Activated CD4-positive, alpha-beta memory T cell treated with anti-CD3 and anti-CD28 coated beads, Interleukin-2, amount 10 ng/mL, durations not matched to agents 7 days and 5 days (primary cell): ENCODE measurements at regions not wholly inside any gene's neighbourhood (a gene's known extent, or its start where the extent isn't known, plus 50 kb on each side); places are given as distances from the start of the nearest gene placed in this dataset.

Experiments
- CTCF ChIA-PET: fragments of 350-600 bp; sonication (Branson Sonifier 250); formaldehyde crosslinking; loops from one replicate; lab custom pipeline; 2021; ENCODE audit warnings: antibody characterized with exemption, inconsistent platforms; lab: Charles Lee
- POLR2A ChIA-PET: fragments of 350-600 bp; sonication (Branson Sonifier 250); formaldehyde crosslinking; loops from one replicate; lab custom pipeline; 2021; ENCODE audit warnings: antibody characterized with exemption; lab: Charles Lee
- DNase-seq: peaks from one replicate; pipeline ENCODE4 v3.0.0-alpha.2; 2020
- H3K27ac Mint-ChIP-seq: one replicate; pipeline ENCODE4 v1.8.0; 2021; ENCODE audit warnings: mild to moderate bottlenecking, mixed read lengths
- H3K27me3 Mint-ChIP-seq: one replicate; pipeline ENCODE4 v1.8.0; 2021; ENCODE audit warnings: mixed read lengths
- H3K36me3 Mint-ChIP-seq: one replicate; pipeline ENCODE4 v1.8.0; 2021; ENCODE audit warnings: low read depth, mixed read lengths
- H3K4me1 Mint-ChIP-seq: one replicate; pipeline ENCODE4 v1.8.0; 2021; ENCODE audit warnings: mixed read lengths
- H3K4me3 Mint-ChIP-seq: one replicate; pipeline ENCODE4 v1.8.0; 2021; ENCODE audit warnings: mild to moderate bottlenecking, mixed read lengths
- H3K9me3 Mint-ChIP-seq: one replicate; pipeline ENCODE4 v1.8.0; 2021; ENCODE audit warnings: mixed read lengths

DNA sequence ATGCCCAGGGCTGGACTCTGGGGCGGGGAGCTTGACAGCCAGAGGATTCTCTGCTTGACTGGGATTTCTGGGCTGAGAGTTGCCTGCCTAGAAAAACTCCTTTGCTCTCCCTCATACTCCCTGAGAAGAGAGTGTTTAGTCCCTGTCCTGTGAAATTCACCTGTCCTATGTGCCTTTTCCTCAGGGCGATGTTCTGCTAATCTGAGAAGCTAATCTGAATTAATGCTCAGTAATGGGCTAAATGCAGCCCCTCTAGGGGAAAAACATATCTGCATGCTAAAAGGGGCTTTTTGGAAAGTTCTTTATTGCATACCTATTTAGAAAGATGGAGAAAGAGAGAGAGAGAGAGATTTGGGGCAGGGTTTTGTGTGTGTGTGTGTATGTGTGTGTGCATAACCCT, 454.4 kb downstream of the GATA3 start:
- peaks cover 14% of the 10 kb centered on the region for H3K27me3 Mint-ChIP-seq
- ChIA-PET CTCF (no interaction called here), POLR2A (no interaction called here)
- no peaks in the 10 kb centered on the region for H3K36me3 Mint-ChIP-seq
- no peaks in the 10 kb centered on the region for H3K4me1 Mint-ChIP-seq
- H3K27ac Mint-ChIP-seq: no peak overlapping the region
- H3K9me3 Mint-ChIP-seq: no peaks in the 10 kb centered on the region
- H3K4me3 Mint-ChIP-seq: no peak overlapping the region
- DNase-seq: no peak

DNA sequence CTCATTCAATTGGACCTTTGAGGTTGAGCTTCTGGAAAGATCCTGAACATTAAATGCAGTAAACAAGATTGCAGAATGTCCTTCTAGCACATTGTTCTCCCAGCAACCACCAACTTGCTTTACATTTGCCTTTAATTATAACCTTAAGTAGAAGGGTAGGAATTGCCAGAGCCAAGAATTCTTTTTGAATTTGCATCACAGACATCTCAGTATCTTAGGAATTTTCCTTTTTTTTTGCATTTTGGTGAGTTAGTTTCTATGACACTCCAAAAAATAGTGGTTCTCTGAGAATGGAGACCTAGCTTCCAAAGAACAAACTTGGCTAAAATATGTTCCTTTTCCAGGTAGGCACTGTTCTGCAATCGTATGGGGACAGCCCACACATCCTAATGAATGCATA, 456.0 kb downstream of the GATA3 start:
- Mint-ChIP-seq H3K27me3 (peaks cover 12% of the 10 kb centered on the region), H3K4me3 (no peak overlapping the region), H3K9me3 (peaks cover 2% of the 10 kb centered on the region), H3K36me3 (no peaks in the 10 kb centered on the region), H3K27ac (no peak overlapping the region), H3K4me1 (no peaks in the 10 kb centered on the region)
- no peak for DNase-seq
- ChIA-PET POLR2A (no interaction called here), CTCF (no interaction called here)

DNA sequence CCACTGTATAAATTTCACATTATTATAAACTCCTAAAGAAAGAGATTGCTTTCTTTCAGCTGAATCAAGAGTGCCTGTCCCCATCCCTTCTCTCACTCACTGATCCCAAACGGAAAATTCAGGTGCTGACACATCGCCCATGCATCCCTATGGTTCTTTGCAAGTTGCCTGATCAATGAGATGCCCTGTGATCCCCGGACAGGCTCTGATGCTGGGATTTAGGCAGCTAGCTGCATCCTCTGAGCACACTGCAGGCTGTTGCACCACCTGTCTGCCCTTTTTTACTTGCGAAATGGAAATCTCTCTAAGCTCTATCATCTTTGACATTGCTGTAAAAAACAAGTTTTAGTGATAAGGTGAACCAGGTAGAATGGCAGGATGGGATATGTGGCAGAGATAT, 456.5 kb downstream of the GATA3 start:
- DNase-seq: no peak
- Mint-ChIP-seq H3K27me3 (peaks cover 10% of the 10 kb centered on the region), H3K4me3 (no peak overlapping the region), H3K9me3 (peaks cover 2% of the 10 kb centered on the region), H3K4me1 (no peaks in the 10 kb centered on the region), H3K36me3 (no peaks in the 10 kb centered on the region), H3K27ac (no peak overlapping the region)
- CTCF ChIA-PET: no interaction called here
- POLR2A ChIA-PET: no interaction called here

GRCh38 chr10:8513155-8514147, 459.0 kb downstream of the GATA3 start:
- Mint-ChIP-seq H3K27me3 (peaks cover 10% of the 10 kb centered on the region), H3K27ac (no peak overlapping the region), H3K36me3 (no peaks in the 10 kb centered on the region), H3K4me3 (no peak overlapping the region), H3K4me1 (no peaks in the 10 kb centered on the region), H3K9me3 (peaks cover 2% of the 10 kb centered on the region)
- DNase-seq: no peak
- ChIA-PET CTCF (no interaction called here), POLR2A (no interaction called here)

GRCh38 chr10:8520382-8520781, 465.9 kb downstream of the GATA3 start:
- Mint-ChIP-seq H3K4me3 (no peak overlapping the region), H3K36me3 (no peaks in the 10 kb centered on the region), H3K27me3 (no peaks in the 10 kb centered on the region), H3K4me1 (no peaks in the 10 kb centered on the region), H3K27ac (no peak overlapping the region), H3K9me3 (peaks cover 20% of the 10 kb centered on the region)
- ChIA-PET POLR2A (no interaction called here), CTCF (no interaction called here)
- no peak for DNase-seq

DNA sequence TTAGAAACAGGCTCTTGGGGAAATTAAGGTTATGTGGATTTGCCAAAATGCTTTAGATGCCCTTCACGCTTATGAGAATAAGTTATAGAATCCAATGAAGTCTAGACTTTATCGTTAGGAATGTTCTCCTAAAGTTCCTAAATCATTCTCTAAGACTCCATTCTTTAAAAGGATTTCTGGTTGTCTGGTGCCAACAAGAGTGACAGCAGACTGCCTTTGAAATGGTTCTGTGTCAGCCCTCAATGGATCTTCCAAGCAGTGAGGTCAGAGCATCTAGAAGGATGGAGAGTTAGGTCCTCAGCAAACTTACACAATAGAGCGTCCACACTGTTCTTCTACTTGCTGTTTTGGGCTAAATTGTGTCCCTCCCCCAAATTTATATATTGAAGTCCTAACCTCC, 473.3 kb downstream of the GATA3 start:
- H3K27me3 Mint-ChIP-seq: no peaks in the 10 kb centered on the region
- CTCF ChIA-PET: no interaction called here

GRCh38 chr10:8531116-8531515, 476.6 kb downstream of the GATA3 start:
- CTCF ChIA-PET: no interaction called here
- POLR2A ChIA-PET: no interaction called here
- H3K9me3 Mint-ChIP-seq: peaks cover 15% of the 10 kb centered on the region
- no peak for DNase-seq
- H3K36me3 Mint-ChIP-seq: no peaks in the 10 kb centered on the region
- no peak overlapping the region for H3K27ac Mint-ChIP-seq
- H3K4me1 Mint-ChIP-seq: peaks cover 3% of the 10 kb centered on the region
- H3K27me3 Mint-ChIP-seq: no peaks in the 10 kb centered on the region
- no peak overlapping the region for H3K4me3 Mint-ChIP-seq

More for the DNA sequence above, 473.3 kb downstream of the GATA3 start:
- DNase-seq: no peak
- Mint-ChIP-seq H3K9me3 (peaks cover 18% of the 10 kb centered on the region), H3K27ac (no peak overlapping the region), H3K36me3 (no peaks in the 10 kb centered on the region), H3K4me1 (peaks cover 3% of the 10 kb centered on the region), H3K4me3 (no peak overlapping the region)
- POLR2A ChIA-PET: no interaction called here

DNA sequence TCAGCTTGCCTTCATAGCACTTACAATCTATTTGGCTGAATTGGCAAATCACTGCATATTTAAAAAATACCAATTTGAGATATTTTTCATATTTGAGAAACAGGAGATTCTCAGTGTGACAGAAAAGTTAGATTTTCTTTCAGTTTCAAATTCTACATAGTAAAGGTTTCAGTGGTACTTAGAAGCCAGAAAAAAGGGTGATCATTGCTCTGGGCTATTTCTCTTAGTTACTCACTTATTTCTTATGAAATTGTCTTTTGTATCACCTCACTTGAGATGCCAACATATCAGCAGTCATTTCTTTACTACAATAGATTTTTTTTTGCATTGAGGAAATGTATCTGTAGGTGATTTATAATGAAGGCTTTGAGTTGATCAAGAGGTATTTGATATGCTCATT, 478.2 kb downstream of the GATA3 start:
- Mint-ChIP-seq H3K4me1 (peaks cover 3% of the 10 kb centered on the region), H3K27me3 (no peaks in the 10 kb centered on the region), H3K36me3 (no peaks in the 10 kb centered on the region), H3K4me3 (no peak overlapping the region), H3K9me3 (peaks cover 8% of the 10 kb centered on the region), H3K27ac (no peak overlapping the region)
- ChIA-PET POLR2A (no interaction called here), CTCF (no interaction called here)
- no peak for DNase-seq

- Mint-ChIP-seq H3K9me3 (peaks cover 3% of the 10 kb centered on the region), H3K27me3 (no peaks in the 10 kb centered on the region), H3K4me1 (peaks cover 3% of the 10 kb centered on the region), H3K36me3 (no peaks in the 10 kb centered on the region), H3K27ac (no peak overlapping the region), H3K4me3 (no peak overlapping the region)
- no peak for DNase-seq
- CTCF ChIA-PET: no interaction called here
- POLR2A ChIA-PET: no interaction called here
These were observed 479.0 kb downstream of the GATA3 start for GRCh38 chr10:8533462-8533861.

DNA sequence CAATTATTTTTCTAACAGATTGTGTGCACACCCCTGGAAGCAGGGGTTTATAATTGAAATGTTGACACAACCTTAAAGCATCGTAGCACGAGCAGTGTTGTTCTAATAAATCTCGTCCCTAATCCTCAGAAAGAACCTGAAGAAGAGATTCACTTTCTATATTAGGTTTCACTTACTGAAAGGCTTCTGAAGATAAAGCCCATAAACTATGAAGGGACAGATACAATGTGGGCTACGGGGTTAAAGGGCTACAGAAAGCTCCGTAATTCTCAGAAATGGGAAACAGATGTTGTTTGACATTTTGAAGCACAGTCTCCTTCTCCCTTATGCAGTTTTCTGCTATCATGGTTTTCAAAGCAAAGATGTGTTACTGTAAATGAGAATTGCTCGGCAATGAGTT, 479.6 kb downstream of the GATA3 start:
- Mint-ChIP-seq H3K9me3 (peaks cover 3% of the 10 kb centered on the region), H3K27ac (no peak overlapping the region), H3K36me3 (no peaks in the 10 kb centered on the region), H3K4me1 (peaks cover 3% of the 10 kb centered on the region), H3K27me3 (no peaks in the 10 kb centered on the region), H3K4me3 (no peak overlapping the region)
- POLR2A ChIA-PET: no interaction called here
- no peak for DNase-seq
- CTCF ChIA-PET: no interaction called here

- POLR2A ChIA-PET: no interaction called here
- Mint-ChIP-seq H3K4me3 (no peak overlapping the region), H3K27ac (no peak overlapping the region), H3K9me3 (peaks cover 3% of the 10 kb centered on the region), H3K27me3 (no peaks in the 10 kb centered on the region), H3K36me3 (no peaks in the 10 kb centered on the region), H3K4me1 (peaks cover 3% of the 10 kb centered on the region)
- no peak for DNase-seq
- CTCF ChIA-PET: no interaction called here
These were observed 480.4 kb downstream of the GATA3 start for GRCh38 chr10:8534891-8535290.

DNA sequence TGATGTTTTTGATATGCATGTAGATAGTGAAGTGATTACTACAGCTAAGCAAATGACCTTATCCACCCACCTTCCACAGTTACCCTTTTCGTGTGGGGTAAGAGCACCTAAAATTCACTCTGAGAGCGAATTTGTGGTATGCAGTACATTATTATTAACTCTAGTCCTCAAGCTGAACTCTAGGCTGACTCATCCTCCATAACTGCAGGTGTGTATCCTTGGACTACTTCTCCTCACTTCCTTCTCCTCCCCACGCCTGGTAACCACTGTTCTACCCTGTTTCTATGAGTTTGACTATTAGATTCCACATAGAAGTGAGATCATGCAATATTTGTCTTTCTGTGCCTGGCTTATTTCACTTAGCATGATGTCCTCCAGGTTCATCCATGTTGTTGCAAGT, 484.6 kb downstream of the GATA3 start:
- Mint-ChIP-seq H3K27ac (no peak overlapping the region), H3K4me1 (no peaks in the 10 kb centered on the region), H3K27me3 (no peaks in the 10 kb centered on the region), H3K9me3 (no peaks in the 10 kb centered on the region), H3K4me3 (no peak overlapping the region), H3K36me3 (no peaks in the 10 kb centered on the region)
- ChIA-PET POLR2A (no interaction called here), CTCF (no interaction called here)
- no peak for DNase-seq

- no peaks in the 10 kb centered on the region for H3K4me1 Mint-ChIP-seq
- CTCF ChIA-PET: interaction anchor here (0.6 kb wide), 2 partner anchors 31 to 514 kb away, joined by 3 to 4 read pairs; no protein-coding TSS in a partner anchor
- no peak for DNase-seq
- H3K36me3 Mint-ChIP-seq: no peaks in the 10 kb centered on the region
- peaks cover 2% of the 10 kb centered on the region for H3K9me3 Mint-ChIP-seq
- H3K27me3 Mint-ChIP-seq: no peaks in the 10 kb centered on the region
- no peak overlapping the region for H3K4me3 Mint-ChIP-seq
- H3K27ac Mint-ChIP-seq: no peak overlapping the region
- POLR2A ChIA-PET: no interaction called here
These were observed 489.0 kb downstream of the GATA3 start for GRCh38 chr10:8543361-8544056.
